ENCODE measurements at regions not wholly inside any gene's neighbourhood (a gene's known extent, or its start where the extent isn't known, plus 50 kb on each side); places are given as distances from the start of the nearest gene placed in this dataset.

DNA sequence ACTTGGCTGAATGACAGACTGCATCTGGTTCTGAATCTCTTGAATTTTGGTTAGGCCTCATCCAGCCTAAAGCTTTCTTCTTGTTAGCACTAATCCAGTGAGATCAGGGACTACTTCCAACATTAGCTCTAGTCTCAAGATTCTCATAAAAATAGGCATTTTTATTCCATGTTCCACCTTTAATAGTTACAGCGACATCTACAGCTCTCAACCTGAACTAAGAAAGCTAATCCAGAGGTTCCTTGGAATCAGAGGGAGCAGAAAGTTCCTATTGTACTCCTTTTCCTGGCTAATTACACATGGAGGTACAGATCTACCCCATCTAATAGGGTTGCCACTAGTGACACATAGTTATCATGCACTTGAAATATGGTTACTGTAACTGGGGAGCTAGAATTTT, 391.9 kb downstream of the RMST start:
- TF ChIP-seq CTCF (IDR thresholded peaks at IDR 0.05) (no peak), POLR2AphosphoS5 (IDR thresholded peaks at IDR 0.05) (no peak), POLR2A (IDR thresholded peaks at IDR 0.05) (no peak)
